K562 (cell line): ENCODE measurements at regions not wholly inside any gene's neighbourhood (a gene's known extent, or its start where the extent isn't known, plus 50 kb on each side); places are given as distances from the start of the nearest gene placed in this dataset.

Experiments
- CCNT2 ChIP-seq: IDR thresholded peaks from 2 replicates; pipeline ENCODE4 v1.6.1; 2011; ENCODE audit warnings: borderline replicate concordance, low read depth, mild to moderate bottlenecking, moderate library complexity, mixed read lengths, low read length; ENCODE audit not compliant: insufficient read length; ENCODE audit errors: extremely low read depth
- TF ChIP-seq, protein P1 (sequence below): sonication (generic); formaldehyde crosslinking; IDR thresholded peaks from 2 replicates; pipeline ENCODE4 v1.9.0; 2022; ENCODE audit warnings: mild to moderate bottlenecking, missing genetic modification reagents
- TF ChIP-seq, protein P2 (sequence below), 3 experiments: IDR thresholded peaks in 2 of 3; conservative IDR thresholded peaks in 1 of 3; 2 replicates each; pipeline ENCODE4 v1.5.1; 2011 to 2012; ENCODE audit warnings: low read length in 3 of 3, mild to moderate bottlenecking in 3 of 3, control low read depth in 2 of 3, improper control_type of control experiment in 1 of 3, inconsistent platforms in 1 of 3, low read depth in 1 of 3, mixed read lengths in 1 of 3, moderate library complexity in 1 of 3; ENCODE audit not compliant: insufficient read depth in 2 of 3
- TF ChIP-seq, protein P3 (sequence below), 2 experiments: fragments of 450-650 bp; formaldehyde crosslinking in 1 of 2; IDR thresholded peaks; 2 replicates each; pipeline versions ENCODE4 v1.4.0 to v1.6.1; 2014 to 2020; ENCODE audit warnings: mild to moderate bottlenecking in 2 of 2, borderline replicate concordance in 1 of 2, low read depth in 1 of 2

DNA sequence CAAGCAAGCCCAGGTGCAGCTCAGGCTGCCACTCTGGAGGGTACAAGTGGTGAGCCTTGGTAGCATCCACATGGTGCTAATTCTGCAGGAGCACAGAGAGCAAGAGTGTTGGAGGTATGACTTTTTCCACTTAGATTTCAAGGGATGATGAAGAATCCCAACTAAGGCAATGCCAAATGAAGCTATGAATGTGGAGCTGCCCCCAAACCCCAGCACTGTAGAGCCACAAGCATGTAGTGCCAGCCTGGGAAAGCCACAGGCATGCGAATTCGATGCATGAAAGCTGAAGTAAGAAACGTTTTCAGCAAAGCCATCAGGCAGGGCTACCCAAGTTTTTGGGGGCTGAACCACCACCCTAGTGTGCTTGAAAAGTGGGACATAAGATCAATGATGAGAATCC is 251.1 kb downstream of the HAO1 start:
- TF ChIP-seq, protein P1, sequence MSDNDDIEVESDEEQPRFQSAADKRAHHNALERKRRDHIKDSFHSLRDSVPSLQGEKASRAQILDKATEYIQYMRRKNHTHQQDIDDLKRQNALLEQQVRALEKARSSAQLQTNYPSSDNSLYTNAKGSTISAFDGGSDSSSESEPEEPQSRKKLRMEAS (CRISPR knock-in tag), result no peak
- TF ChIP-seq, protein P2, sequence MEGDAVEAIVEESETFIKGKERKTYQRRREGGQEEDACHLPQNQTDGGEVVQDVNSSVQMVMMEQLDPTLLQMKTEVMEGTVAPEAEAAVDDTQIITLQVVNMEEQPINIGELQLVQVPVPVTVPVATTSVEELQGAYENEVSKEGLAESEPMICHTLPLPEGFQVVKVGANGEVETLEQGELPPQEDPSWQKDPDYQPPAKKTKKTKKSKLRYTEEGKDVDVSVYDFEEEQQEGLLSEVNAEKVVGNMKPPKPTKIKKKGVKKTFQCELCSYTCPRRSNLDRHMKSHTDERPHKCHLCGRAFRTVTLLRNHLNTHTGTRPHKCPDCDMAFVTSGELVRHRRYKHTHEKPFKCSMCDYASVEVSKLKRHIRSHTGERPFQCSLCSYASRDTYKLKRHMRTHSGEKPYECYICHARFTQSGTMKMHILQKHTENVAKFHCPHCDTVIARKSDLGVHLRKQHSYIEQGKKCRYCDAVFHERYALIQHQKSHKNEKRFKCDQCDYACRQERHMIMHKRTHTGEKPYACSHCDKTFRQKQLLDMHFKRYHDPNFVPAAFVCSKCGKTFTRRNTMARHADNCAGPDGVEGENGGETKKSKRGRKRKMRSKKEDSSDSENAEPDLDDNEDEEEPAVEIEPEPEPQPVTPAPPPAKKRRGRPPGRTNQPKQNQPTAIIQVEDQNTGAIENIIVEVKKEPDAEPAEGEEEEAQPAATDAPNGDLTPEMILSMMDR (IDR thresholded peaks at IDR 0.05 in 2 of 3, conservative IDR thresholded peaks at IDR 0.05 in 1 of 3; ENCODE audit: insufficient read depth in 2 of 3, low read depth in 1 of 3, low read length in 3 of 3), result no peak
- TF ChIP-seq, protein P3, sequence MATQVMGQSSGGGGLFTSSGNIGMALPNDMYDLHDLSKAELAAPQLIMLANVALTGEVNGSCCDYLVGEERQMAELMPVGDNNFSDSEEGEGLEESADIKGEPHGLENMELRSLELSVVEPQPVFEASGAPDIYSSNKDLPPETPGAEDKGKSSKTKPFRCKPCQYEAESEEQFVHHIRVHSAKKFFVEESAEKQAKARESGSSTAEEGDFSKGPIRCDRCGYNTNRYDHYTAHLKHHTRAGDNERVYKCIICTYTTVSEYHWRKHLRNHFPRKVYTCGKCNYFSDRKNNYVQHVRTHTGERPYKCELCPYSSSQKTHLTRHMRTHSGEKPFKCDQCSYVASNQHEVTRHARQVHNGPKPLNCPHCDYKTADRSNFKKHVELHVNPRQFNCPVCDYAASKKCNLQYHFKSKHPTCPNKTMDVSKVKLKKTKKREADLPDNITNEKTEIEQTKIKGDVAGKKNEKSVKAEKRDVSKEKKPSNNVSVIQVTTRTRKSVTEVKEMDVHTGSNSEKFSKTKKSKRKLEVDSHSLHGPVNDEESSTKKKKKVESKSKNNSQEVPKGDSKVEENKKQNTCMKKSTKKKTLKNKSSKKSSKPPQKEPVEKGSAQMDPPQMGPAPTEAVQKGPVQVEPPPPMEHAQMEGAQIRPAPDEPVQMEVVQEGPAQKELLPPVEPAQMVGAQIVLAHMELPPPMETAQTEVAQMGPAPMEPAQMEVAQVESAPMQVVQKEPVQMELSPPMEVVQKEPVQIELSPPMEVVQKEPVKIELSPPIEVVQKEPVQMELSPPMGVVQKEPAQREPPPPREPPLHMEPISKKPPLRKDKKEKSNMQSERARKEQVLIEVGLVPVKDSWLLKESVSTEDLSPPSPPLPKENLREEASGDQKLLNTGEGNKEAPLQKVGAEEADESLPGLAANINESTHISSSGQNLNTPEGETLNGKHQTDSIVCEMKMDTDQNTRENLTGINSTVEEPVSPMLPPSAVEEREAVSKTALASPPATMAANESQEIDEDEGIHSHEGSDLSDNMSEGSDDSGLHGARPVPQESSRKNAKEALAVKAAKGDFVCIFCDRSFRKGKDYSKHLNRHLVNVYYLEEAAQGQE (IDR thresholded peaks at IDR 0.05; ENCODE audit: borderline replicate concordance), result no peak
- TF ChIP-seq, protein P3 (CRISPR knock-in tag; IDR thresholded peaks at IDR 0.05; ENCODE audit: low read depth), result no peak
- TF ChIP-seq CCNT2, result no peak
